Stimulated activated naive CD8-positive, alpha-beta T cell treated with anti-CD3 and anti-CD28 coated beads, Interleukin-15, amount 100 ng/mL, for 72 hours (primary cell): ENCODE measurements at regions not wholly inside any gene's neighbourhood (a gene's known extent, or its start where the extent isn't known, plus 50 kb on each side); places are given as distances from the start of the nearest gene placed in this dataset.

Experiments used
- ATAC-seq: fragments of 150-1000 bp; cut with Tn5 transposase; 2 replicates; pipeline ENCODE4 v1.10.0; 2021; ENCODE audit warnings: mild to moderate bottlenecking, moderate library complexity
- DNase-seq, 2 donors: peaks; one replicate each; pipeline ENCODE4 v3.0.0; 2021 to 2022
- H3K27ac Mint-ChIP-seq, 2 donors: one replicate each; pipeline ENCODE4 v1.8.0; 2022; ENCODE audit warnings: mild to moderate bottlenecking in 2 of 2, mixed read lengths in 2 of 2, moderate library complexity in 2 of 2
- H3K27me3 Mint-ChIP-seq: one replicate; pipeline ENCODE4 v1.8.0; 2022; ENCODE audit warnings: mixed read lengths
- H3K4me1 Mint-ChIP-seq: one replicate; pipeline ENCODE4 v1.8.0; 2022; ENCODE audit warnings: mild to moderate bottlenecking, mixed read lengths
- H3K4me3 Mint-ChIP-seq, 2 donors: one replicate each; pipeline ENCODE4 v1.8.0; 2022; ENCODE audit warnings: mild to moderate bottlenecking in 2 of 2, mixed read lengths in 2 of 2, moderate library complexity in 1 of 2
- H3K9me3 Mint-ChIP-seq, 2 donors: one replicate each; pipeline ENCODE4 v1.8.0; 2022; ENCODE audit warnings: mixed read lengths in 2 of 2

- H3K9me3 Mint-ChIP-seq: no peaks in the 10 kb centered on the region
- ATAC-seq (peak; percentile 28), DNase-seq (no peak)
- no peak overlapping the region for H3K27ac Mint-ChIP-seq
- H3K4me1 Mint-ChIP-seq: no peaks in the 10 kb centered on the region
- peaks cover 38% of the 10 kb centered on the region for H3K27me3 Mint-ChIP-seq
- H3K4me3 Mint-ChIP-seq: no peak overlapping the region
Measured at GRCh38 chr6:132927713-132928112, 113.3 kb downstream of the RPS12 start.

GRCh38 chr6:132929141-132929540, 114.8 kb downstream of the RPS12 start:
- no peak for DNase-seq
- Mint-ChIP-seq H3K27ac (no peak overlapping the region), H3K27me3 (peaks cover 50% of the 10 kb centered on the region), H3K4me3 (no peak overlapping the region), H3K9me3 (no peaks in the 10 kb centered on the region), H3K4me1 (no peaks in the 10 kb centered on the region)
- ATAC-seq: no peak

GRCh38 chr6:132931313-132931712, 116.9 kb downstream of the RPS12 start:
- Mint-ChIP-seq H3K9me3 (no peaks in the 10 kb centered on the region), H3K4me3 (no peak overlapping the region), H3K27ac (no peak overlapping the region), H3K27me3 (peaks cover 55% of the 10 kb centered on the region), H3K4me1 (no peaks in the 10 kb centered on the region)
- no peak for ATAC-seq
- DNase-seq: no peak

- H3K4me3 Mint-ChIP-seq: no peak overlapping the region
- H3K9me3 Mint-ChIP-seq: no peaks in the 10 kb centered on the region
- DNase-seq: no peak
- H3K27ac Mint-ChIP-seq: no peak overlapping the region
- H3K27me3 Mint-ChIP-seq: peaks cover 55% of the 10 kb centered on the region
- no peaks in the 10 kb centered on the region for H3K4me1 Mint-ChIP-seq
- no peak for ATAC-seq
Measured at GRCh38 chr6:132931936-132932514, 117.7 kb downstream of the RPS12 start.

DNA sequence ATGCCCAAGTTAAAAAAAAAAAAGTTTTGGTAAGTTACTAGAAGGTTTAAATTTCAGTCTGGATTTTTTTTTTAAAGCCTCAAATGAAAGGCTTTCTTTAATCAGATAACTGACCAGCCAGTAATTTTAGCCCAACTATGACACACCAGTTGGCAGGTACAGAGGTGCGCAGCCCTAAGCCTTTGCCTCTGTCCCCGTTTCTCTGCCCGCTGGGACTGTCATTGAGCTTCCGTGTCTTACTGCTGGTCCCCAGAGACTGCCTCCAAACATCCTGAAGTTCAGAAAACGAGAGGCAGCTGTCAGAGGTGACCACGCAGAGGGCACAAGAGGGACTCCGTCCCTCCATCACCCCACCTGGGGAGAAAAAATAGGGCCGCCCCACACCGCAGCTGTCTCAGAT, 118.2 kb downstream of the RPS12 start:
- Mint-ChIP-seq H3K4me1 (no peaks in the 10 kb centered on the region), H3K4me3 (no peak overlapping the region), H3K27me3 (peaks cover 51% of the 10 kb centered on the region), H3K27ac (no peak overlapping the region), H3K9me3 (no peaks in the 10 kb centered on the region)
- ATAC-seq: no peak
- no peak for DNase-seq

DNA sequence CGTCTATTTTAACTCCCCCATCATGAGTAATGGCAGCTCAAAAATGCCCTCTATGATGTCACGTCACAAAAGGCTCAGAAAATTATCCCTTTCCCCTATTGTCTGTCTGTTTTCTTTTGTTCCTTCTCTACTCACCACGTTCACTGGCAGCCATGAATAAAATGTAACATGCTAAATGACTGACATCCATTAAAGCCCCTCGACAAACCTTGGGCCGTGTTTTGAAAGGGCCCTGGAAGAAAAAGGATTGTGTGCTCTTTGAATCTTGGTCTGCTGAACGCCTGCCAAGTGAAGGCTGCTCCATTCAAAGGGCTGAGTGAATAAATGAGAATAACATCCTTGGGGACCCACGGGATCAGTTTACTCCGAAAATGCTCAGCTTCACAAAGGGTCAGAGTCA, 118.7 kb downstream of the RPS12 start:
- Mint-ChIP-seq H3K4me1 (no peaks in the 10 kb centered on the region), H3K4me3 (no peak overlapping the region), H3K27ac (no peak overlapping the region), H3K9me3 (no peaks in the 10 kb centered on the region), H3K27me3 (peaks cover 48% of the 10 kb centered on the region)
- DNase-seq (no peak), ATAC-seq (no peak)

GRCh38 chr6:132934496-132934895, 120.1 kb downstream of the RPS12 start:
- H3K4me3 Mint-ChIP-seq: no peak overlapping the region
- H3K27ac Mint-ChIP-seq: no peak overlapping the region
- no peak for DNase-seq
- no peak for ATAC-seq
- H3K27me3 Mint-ChIP-seq: peaks cover 44% of the 10 kb centered on the region
- no peaks in the 10 kb centered on the region for H3K9me3 Mint-ChIP-seq
- no peaks in the 10 kb centered on the region for H3K4me1 Mint-ChIP-seq

- ATAC-seq: no peak
- Mint-ChIP-seq H3K4me1 (no peaks in the 10 kb centered on the region), H3K27me3 (peaks cover 24% of the 10 kb centered on the region), H3K4me3 (no peak overlapping the region), H3K9me3 (no peaks in the 10 kb centered on the region), H3K27ac (no peak overlapping the region)
- DNase-seq: no peak
Measured at GRCh38 chr6:132936646-132937045, 122.3 kb downstream of the RPS12 start.

- Mint-ChIP-seq H3K27ac (no peak overlapping the region), H3K9me3 (no peaks in the 10 kb centered on the region), H3K4me1 (no peaks in the 10 kb centered on the region), H3K27me3 (peaks cover 20% of the 10 kb centered on the region), H3K4me3 (no peak overlapping the region)
- ATAC-seq (no peak), DNase-seq (peak in 1 of 2 donors; percentile 10)
Measured at GRCh38 chr6:132937466-132937906, 123.1 kb downstream of the RPS12 start.

- H3K27me3 Mint-ChIP-seq: peaks cover 53% of the 10 kb centered on the region
- DNase-seq: no peak
Measured at GRCh38 chr6:132948889-132949288, 134.5 kb downstream of the RPS12 start.

DNA sequence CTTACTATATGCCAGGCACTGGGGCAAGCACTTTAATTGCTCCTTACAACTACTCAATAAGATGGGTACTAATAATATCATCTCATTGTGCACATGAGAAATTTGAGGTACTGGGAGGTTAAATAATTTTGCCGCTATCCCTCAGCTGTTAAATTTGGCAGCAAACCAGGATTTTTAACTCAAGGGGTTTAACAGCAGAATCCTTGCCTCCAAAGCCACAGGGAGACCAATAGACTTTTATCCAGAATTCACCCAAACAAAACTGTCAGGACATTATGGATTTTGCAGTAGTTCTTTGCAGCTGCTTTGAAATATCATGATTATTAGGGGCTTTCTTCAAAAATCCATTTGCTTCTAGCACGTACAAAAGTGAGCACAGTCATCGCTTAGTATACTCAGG, 136.2 kb downstream of the RPS12 start:
- H3K4me1 Mint-ChIP-seq: no peaks in the 10 kb centered on the region
- no peaks in the 10 kb centered on the region for H3K9me3 Mint-ChIP-seq
- no peak for DNase-seq
- ATAC-seq: no peak
- H3K4me3 Mint-ChIP-seq: no peak overlapping the region
- no peak overlapping the region for H3K27ac Mint-ChIP-seq
- H3K27me3 Mint-ChIP-seq: peaks cover 48% of the 10 kb centered on the region

More at GRCh38 chr6:132948889-132949288, 134.5 kb downstream of the RPS12 start:
- H3K9me3 Mint-ChIP-seq: no peaks in the 10 kb centered on the region
- no peak overlapping the region for H3K27ac Mint-ChIP-seq
- H3K4me1 Mint-ChIP-seq: no peaks in the 10 kb centered on the region
- no peak for ATAC-seq
- H3K4me3 Mint-ChIP-seq: no peak overlapping the region

GRCh38 chr6:132952031-132952867, 137.9 kb downstream of the RPS12 start:
- Mint-ChIP-seq H3K9me3 (no peaks in the 10 kb centered on the region), H3K27me3 (peaks cover 63% of the 10 kb centered on the region), H3K4me1 (no peaks in the 10 kb centered on the region), H3K4me3 (no peak overlapping the region), H3K27ac (no peak overlapping the region)
- DNase-seq: no peak
- no peak for ATAC-seq

- H3K9me3 Mint-ChIP-seq: no peaks in the 10 kb centered on the region
- DNase-seq: no peak
Measured at GRCh38 chr6:132952986-132953385, 138.6 kb downstream of the RPS12 start.

DNA sequence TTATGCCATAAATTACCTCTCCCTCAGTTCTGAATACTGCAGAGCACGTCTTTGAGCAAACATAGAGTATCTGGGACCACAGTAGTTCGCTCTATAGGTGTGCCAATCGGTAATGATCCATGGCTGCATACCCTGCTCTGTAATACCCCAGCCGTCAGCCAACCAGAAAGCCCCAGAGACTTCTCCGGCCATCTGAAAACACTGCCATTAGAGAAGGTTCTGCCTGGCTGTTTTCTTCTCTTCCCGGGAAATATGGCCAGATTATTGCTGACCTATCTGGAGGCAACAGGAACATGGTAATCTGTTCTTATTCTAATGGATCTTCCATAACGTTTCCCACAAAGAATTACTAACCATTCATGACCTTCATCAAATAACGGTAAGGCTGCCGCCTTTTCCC, 139.9 kb downstream of the RPS12 start:
- DNase-seq: no peak
- Mint-ChIP-seq H3K27ac (no peak overlapping the region), H3K27me3 (peaks cover 68% of the 10 kb centered on the region), H3K9me3 (no peaks in the 10 kb centered on the region), H3K4me1 (peaks cover 3% of the 10 kb centered on the region), H3K4me3 (no peak overlapping the region)
- no peak for ATAC-seq

More at GRCh38 chr6:132952986-132953385, 138.6 kb downstream of the RPS12 start:
- ATAC-seq: no peak
- peaks cover 68% of the 10 kb centered on the region for H3K27me3 Mint-ChIP-seq
- no peaks in the 10 kb centered on the region for H3K4me1 Mint-ChIP-seq
- no peak overlapping the region for H3K27ac Mint-ChIP-seq
- H3K4me3 Mint-ChIP-seq: no peak overlapping the region

DNA sequence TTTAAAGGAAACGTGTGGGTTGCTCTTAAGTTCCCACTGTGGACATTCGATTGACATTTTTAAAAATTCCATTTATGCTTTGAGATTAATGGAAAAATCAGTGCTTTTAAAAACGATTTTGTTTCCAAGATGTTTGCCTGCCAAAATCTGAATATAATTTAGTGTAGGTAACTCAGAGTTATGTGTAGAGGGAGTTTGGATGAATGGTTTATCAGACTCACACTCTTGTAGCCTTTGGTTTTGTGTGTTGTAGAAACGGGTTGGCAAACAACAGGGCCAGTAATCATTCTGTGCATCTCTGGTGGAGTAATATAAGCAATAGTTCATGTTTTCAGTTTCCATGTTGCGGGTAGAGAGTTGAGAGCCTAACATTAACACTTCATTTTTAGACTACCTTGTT, 140.6 kb downstream of the RPS12 start:
- no peak for ATAC-seq
- H3K27me3 Mint-ChIP-seq: peaks cover 68% of the 10 kb centered on the region
- H3K27ac Mint-ChIP-seq: no peak overlapping the region
- no peak for DNase-seq
- H3K4me1 Mint-ChIP-seq: peaks cover 11% of the 10 kb centered on the region
- no peaks in the 10 kb centered on the region for H3K9me3 Mint-ChIP-seq
- H3K4me3 Mint-ChIP-seq: no peak overlapping the region

DNA sequence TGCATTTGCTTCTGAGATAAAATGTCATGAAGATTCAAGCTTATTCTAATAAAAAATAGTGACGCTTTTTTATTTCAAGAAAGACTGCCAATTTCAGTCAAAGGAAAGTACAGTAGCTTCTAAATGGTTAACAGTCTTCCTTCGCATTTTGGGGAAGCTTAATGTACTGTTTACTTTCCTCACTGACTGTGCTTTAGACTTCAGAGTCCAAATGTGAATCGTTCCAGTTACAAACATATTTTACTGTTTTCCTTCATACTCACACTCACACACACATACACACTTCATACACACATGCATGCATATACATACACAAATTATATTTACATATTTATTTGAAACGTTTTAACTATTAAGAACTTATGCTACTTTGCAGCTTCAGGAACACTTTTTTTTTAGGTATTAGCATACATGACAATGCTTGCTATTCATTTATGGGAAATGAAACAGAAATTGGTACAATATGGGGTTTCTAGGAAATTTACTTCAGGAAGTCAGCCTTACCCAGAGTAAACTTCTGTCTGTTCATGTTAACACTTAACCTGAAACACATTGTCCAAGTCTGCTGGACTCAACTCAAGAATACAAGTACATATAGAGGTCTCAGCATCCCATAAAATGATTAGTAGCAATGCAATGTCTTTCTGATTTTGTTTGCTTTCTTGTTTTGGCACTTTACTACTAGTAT, 145.4 kb downstream of the RPS12 start:
- Mint-ChIP-seq H3K27me3 (peaks cover 82% of the 10 kb centered on the region), H3K9me3 (no peaks in the 10 kb centered on the region), H3K27ac (no peak overlapping the region), H3K4me3 (no peak overlapping the region), H3K4me1 (peaks cover 18% of the 10 kb centered on the region)
- ATAC-seq (no peak), DNase-seq (no peak)
